22Rv1 (cell line): ENCODE measurements at regions not wholly inside any gene's neighbourhood (a gene's known extent, or its start where the extent isn't known, plus 50 kb on each side); places are given as distances from the start of the nearest gene placed in this dataset.

Source experiments
- ZFX ChIP-seq: fragments of 450-650 bp; IDR thresholded peaks from 2 replicates; pipeline ENCODE4 v1.6.1; 2017; ENCODE audit warnings: antibody characterized with exemption, borderline replicate concordance
- TF ChIP-seq, protein P1 (sequence below): fragments of 450-650 bp; IDR thresholded peaks from 2 replicates; pipeline ENCODE4 v1.5.1; 2017; ENCODE audit warnings: mild to moderate bottlenecking

GRCh38 chrX:33277046-33277445 lies 65.7 kb upstream of the DMD start:
- TF ChIP-seq, protein P1, sequence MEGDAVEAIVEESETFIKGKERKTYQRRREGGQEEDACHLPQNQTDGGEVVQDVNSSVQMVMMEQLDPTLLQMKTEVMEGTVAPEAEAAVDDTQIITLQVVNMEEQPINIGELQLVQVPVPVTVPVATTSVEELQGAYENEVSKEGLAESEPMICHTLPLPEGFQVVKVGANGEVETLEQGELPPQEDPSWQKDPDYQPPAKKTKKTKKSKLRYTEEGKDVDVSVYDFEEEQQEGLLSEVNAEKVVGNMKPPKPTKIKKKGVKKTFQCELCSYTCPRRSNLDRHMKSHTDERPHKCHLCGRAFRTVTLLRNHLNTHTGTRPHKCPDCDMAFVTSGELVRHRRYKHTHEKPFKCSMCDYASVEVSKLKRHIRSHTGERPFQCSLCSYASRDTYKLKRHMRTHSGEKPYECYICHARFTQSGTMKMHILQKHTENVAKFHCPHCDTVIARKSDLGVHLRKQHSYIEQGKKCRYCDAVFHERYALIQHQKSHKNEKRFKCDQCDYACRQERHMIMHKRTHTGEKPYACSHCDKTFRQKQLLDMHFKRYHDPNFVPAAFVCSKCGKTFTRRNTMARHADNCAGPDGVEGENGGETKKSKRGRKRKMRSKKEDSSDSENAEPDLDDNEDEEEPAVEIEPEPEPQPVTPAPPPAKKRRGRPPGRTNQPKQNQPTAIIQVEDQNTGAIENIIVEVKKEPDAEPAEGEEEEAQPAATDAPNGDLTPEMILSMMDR: no peak
- TF ChIP-seq ZFX: no peak
